GM21786 (cell line): ENCODE measurements at regions not wholly inside any gene's neighbourhood (a gene's known extent, or its start where the extent isn't known, plus 50 kb on each side); places are given as distances from the start of the nearest gene placed in this dataset.
A peak's percentile ranks its signal among the peaks of the same experiment; 100 is the strongest.
"Not testable (repeated sequence)": the region's sequence is repeated elsewhere in the genome, so short reads cannot be mapped to it uniquely, and the experiment has no call there.

Experiments
- ATAC-seq: cut with Tn5 transposase; IDR thresholded peaks from one replicate; pipeline ENCODE4 v1.9.1; 2021; ENCODE audit not compliant: unreplicated experiment

DNA sequence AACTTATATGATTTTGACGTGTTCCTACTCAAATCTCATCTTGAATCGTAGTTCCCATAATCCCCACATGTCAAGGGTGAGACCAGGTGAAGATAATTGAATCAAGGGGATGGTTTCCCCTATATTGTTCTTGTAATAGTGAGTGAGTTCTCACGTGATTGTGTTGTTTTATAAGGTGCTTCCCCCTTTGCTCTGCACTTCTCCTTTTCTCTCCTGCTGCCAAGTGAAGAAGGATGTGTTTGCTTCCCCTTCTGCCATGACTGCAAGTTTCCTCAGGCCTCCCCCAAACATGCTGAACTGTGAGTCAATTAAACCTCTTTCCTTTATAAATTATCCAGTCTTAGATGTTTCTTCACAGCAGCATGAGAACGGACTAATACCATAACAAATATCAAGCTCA is 83.2 kb downstream of the MANEA start:
- no peak for ATAC-seq

DNA sequence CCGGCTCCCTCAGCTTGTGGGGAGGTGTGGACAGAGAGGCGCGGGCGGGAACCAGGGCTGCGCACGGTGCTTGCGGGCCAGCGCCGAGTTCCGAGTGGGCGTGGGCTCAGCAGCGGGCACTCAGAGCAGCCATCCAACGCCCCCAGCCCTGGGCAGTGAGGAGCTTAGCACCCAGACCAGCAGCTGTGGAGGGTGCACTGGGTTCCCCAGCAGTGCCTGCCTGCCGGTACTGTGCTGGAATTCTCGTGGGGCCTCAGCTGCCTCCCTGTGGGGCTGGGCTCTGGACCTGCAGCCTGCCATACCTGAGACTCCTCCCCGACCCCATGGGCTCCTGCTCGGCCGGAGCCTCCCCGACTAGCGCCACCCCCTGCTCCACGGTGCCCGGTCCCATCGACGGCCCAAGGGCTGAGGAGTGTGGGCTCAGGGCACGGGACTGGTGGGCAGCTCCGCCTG is 92.7 kb downstream of the MANEA start:
- ATAC-seq = no peak

DNA sequence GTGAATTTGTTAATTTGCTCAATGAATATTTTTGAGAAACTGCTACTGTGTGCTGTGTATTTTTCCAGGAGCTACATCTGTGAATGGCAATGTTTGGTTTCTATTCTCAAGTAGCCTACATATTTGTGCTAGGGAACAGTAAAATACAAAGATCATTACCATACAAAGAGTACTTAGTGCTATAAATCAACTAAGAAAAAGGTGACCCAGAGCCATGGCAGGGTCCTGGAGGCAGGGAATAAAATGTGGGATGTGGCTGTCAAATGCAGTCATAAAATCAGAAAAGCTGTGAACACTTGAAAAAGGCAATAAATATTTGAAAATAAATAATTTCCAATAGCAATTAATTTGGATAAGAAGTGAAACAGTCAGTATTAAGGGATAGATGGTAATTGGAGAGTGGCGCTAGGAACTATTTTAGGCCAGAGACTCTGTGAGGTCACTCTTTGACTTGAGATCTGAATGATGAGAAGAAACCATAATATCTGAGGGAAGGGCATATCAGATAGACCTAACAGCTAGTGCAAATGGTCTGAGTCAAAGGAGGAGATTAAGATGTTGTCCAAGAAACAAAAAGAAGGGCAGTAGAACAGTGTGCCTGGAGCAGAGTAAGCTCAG is 98.8 kb downstream of the MANEA start:
- no peak for ATAC-seq

DNA sequence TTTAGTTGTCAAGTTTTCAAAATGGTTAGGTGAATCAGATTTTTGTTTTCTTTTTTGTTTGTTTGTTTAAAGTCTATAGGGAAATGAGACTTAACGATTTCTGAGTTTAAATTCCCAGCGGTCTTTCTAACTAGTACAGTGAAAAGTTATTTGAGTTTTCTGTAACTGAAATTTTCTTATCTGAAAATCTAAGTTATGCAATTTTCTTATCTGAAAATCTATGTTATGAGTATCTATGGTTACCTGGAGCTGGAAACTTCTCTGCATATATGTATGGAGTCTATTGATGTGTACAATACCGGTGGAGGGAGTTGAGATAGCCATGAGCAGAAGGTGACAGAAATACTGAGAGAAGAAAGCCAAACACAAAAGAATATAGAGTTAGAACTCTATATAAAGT is 102.6 kb downstream of the MANEA start:
- ATAC-seq = no peak

DNA sequence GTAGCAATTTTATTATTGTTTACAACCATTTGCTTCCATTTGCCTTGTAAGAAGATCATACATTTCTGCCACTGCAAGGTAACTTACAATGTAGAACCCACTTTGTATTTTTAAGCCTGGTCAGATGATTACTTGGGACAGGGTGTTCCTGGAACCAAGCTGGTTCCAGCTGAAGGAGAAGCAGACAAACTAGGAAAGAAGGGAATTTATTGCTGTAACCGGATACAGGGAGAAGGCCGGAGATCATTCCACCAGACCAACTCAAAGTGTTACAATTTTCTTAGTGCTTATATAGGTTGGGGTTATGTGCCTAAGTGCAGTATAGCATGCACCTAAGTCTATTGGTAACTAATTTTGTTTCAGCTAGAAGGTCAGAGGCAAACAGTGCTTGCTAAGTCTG is 104.4 kb downstream of the MANEA start:
- ATAC-seq = no peak

DNA sequence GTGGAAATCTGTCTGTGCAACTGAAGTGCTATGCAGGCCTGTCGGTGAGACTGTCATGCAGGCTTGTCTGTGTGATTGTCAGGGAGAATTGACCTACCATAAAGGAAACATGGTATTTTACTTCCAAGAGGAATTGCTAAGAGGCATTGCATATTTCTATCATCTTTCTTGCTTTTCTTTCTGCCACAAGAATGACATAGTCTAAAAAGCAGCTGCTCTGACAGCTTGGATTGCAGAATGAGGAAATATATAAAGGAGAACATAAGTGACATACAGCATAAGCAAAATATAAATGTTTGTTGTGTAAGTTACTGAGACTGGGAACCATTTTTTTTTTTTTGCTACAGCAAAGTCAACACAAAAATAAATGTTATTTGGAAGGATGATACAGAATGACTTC is 105.1 kb downstream of the MANEA start:
- ATAC-seq = no peak

DNA sequence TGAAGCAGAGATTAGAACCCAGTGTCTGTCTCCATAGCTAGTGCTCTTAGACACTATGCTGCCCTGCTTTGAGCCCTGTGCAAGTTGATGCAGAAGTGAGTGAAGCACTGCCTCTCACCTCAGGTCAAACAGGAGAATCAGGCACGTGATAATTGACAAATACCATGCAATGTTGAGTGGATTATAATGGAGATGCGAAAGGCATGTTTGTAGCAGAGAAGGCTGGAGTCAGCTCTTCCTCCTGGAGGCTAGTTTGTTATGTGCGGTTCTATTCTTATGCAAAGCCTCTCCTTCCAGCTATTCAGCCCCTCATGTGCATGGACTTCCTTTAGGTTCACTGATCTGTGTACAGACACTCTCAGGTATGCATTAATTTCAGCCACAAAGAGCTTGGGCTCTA is 108.5 kb downstream of the MANEA start:
- no peak for ATAC-seq

DNA sequence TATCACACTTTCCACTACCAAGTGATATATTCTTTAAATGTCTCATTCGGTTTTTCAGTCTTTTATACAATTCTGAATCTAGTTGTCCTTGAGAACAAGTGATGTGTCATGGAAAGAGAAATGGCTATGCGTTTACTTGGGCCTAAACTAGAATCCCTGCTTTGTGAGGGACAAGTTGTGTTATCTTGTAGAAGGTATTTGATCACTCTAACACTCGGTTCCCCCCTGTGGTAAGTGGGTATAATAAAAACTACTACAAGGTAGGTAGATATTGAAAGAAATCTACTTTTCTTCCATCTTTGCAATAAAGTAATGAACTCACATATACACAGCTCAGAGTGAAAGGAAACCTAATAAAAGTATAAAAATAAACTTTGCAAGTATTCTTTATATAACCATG is 108.9 kb downstream of the MANEA start:
- ATAC-seq = no peak

DNA sequence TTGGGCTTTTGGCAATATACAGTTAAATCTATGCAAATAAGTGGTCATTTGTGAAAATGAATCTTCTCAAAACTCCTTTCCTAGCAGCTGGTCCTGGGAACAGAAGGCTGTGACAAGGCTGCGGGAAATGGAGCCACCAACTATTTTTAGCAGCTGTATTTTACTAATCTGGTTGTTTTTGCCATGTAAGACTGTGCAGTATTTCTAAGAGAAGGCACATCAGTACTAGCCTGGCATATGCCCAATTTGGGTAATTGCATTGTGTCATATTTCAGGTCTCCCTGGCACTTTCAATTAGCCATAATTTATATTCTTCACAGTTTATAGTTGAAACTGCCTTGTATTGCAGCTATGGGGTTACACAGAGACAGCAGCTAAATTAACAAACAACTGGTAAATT is 109.6 kb downstream of the MANEA start:
- no peak for ATAC-seq

DNA sequence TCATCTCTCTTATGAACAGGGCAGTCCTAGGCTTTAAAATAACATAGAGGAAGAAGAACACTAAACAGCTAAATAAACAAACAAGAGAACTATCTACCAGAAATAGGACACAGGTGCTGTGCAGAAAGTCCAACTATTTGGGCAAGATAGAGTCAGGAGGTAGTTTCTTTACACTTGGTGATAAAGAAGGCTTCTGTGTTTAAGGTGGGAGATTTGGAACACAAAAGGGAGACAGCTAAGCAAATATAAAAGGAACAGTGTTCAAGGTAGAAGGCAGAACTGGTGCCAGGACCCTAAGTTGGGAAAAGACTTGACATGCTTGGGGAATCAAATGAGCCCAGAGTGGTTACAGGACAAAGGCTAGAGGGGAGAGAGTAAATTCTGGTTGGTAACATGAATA is 110.5 kb downstream of the MANEA start:
- ATAC-seq = no peak

DNA sequence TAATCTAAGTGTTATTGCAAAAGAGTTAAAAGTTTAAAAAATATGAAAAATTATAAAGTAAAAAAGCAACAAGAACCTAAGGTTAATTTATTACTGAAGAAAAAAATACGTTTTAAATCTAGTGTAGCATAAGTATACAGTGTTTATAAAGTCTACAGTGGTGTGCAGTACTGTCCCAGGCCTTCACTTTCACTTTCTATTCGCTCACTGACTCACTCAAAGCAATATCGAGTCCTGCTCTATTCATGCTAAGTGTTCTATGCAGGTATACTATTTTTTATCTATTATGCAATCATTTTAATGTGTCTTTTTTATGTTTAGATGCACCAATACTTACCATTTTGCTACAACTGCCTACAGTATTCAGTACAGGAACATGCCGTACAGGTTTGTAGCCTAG is 113.0 kb downstream of the MANEA start:
- ATAC-seq = peak; percentile 71

DNA sequence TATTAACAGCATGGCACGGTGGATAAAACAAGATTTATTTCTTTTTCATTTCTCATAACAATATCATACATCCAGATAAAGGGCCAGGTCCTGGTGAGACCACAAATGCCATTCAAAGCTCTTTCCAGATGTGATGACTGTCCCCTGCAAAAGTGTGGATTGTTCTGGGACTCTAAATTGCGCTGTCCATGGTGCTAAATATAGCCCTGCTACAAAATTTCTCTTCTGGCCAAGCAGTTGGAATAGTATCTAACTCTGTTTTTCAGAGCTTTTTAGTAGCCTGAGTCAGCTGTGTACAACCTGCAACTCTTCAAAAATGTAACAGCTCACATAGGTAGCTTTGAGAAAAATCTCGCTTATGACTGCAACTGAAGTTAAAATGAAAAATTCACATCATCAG is 115.8 kb downstream of the MANEA start:
- no peak for ATAC-seq

DNA sequence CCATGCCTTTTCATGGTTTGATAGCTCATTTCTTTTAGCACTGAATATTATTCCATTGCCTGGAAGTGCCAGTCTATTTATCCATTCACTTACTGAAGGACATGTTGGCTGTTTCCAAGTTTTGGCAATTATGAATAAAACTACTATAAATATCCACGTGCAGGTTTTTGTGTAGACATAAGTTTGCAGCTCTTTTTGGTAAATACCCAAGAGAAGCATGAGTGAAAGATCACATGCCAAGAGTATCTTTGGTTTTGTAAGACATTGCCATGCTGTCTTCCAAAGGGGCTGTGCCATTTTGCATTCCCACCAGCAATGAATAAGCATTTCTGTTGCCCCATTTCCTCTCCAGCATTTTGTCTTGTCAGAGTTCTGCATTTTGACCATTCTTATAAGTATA is 120.9 kb downstream of the MANEA start:
- ATAC-seq = no peak

DNA sequence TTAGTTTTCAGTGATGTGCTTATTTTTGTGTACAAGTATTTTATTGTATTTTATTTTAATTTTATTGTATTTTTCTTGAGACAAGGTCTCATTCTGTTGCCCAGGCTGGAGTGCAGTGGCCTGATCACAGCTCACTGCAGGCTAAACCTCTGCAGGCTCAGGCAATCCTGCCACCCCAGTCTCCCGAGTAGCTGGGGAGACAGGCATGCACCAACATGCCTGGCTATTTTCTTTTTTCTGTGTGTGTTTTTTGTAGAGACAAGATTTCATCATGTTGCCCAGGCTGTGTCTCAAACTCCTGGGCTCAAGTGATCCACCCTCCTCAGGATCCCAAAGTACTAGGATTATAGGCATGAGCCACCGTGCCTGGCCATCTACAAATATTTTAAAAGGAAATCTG is 146.3 kb downstream of the MANEA start:
- ATAC-seq = no peak

DNA sequence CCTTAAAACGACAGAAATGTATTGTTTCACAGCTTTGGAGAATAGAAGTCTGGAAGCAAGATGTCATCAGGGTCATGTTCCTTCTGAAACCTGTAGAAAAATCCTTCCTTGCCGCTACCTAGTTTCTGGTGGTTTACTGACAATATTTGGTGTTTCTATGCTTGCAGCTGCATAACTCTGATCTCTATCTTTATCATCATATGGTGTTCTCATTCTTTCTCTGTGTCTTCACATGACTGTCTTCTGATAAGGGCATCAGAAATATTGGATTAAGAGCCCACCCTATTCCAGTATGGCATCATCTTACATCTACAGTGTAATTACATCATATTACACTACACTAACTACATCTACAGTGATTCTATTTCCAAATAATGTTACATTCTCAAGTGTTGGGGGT is 148.0 kb downstream of the MANEA start:
- ATAC-seq = no peak

DNA sequence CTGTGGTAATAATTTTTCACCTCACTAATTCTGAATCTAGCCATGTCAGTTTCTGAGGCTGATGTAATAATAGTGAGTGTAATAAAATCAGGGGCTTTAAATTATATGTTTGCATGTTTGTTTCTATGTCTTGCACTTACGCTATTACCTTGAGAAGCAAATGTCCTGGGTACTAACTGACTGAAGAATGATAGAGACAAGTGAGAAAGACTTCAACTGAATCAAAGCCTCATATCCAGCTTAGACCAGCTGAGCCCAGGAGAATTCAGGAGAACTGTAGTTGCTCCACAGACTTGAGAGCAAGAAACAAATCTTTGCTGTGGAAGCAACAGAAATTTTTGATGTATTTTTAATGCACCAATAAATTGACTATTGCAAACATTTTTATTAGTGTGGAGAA is 162.8 kb downstream of the MANEA start:
- ATAC-seq = no peak

DNA sequence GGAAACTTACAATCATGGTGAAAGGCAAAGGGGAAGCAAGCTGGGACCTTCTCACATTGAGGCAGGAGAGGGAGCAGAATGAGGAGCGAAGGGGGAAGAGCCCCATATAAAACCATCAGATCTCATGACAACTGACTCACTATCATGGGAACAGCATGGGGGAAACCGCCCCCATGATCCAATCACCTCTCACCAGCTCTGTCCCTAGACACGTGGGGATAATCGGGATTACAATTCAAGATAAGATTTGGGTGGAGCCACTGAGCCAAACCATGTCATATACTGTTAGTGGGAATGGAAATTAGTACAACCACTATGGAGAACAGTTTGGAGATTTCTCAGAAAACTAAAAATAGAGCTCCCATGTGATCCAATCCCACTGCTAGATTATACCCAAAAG is 163.7 kb downstream of the MANEA start:
- ATAC-seq = no peak

DNA sequence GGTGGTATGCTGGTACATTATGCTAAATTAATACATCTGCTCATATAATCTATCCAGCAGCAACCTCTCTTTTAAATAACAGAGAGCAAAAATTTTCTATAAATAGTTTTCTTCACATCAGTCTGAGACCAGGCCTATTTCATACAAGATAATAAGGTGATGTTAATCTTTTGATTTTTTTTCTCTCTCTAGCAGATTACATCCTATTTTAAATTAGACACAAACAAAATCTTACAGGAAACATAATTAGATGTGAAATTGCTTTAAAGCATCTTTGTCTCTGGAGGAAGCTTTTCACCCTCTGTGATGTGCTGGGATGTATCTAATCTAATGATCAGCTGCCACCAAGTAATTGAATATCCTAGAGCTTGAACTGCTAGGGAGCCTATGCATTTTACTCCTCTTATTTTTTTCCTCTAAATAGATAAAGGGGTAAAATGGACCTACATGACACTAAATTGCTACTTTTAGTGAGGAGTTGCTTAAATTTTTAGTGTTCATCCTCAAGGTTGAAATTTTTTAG is 165.5 kb downstream of the MANEA start:
- ATAC-seq = no peak

DNA sequence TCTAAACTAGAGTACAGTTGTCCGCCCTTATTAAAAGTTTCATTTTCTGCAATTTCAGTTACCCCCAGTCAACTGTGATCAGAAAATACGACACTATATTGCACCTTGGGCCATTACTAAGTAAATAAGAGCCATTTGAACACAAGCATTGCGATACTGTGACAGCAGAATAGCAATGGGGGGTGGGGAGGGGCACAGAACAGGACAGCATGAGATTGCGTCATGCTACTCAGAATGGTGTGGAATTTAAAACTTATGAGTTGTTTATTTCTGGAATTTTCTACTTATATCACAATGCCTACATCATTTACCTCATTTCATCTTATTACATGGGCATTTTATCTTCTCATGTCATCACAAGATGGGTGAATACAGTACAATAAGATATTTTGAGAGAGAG is 166.3 kb downstream of the MANEA start:
- no peak for ATAC-seq

DNA sequence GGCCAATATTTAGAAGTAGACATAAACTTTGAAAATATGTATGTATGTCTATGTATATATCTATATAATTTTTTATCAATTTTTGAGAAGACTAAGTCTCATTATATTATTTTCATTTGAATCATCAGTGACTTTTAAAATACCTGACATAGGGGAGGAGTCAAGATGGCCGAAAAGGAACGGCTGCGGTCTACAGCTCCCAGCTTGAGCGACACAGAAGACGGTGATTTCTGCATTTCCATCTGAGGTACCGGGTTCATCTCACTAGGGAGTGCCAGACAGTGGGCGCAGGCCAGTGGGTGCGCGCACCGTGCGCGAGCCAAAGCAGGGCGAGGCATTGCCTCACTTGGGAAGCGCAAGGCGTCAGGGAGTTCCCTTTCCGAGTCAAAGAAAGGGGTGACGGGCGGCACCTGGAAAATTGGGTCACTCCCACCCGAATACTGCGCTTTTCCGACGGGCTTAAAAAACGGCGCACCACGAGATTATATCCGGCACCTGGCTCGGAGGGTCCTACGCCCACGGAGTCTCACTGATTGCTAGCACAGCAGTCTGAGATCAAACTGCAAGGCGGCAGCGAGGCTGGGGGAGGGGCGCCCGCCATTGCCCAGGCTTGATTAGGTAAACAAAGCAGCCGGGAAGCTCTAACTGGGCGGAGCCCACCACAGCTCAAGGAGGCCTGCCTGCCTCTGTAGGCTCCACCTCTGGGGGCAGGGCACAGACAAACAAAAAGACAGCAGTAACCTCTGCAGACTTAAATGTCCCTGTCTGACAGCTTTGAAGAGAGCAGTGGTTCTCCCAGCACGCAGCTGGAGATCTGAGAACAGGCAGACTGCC is 181.1 kb downstream of the MANEA start:
- not testable (repeated sequence) for ATAC-seq

DNA sequence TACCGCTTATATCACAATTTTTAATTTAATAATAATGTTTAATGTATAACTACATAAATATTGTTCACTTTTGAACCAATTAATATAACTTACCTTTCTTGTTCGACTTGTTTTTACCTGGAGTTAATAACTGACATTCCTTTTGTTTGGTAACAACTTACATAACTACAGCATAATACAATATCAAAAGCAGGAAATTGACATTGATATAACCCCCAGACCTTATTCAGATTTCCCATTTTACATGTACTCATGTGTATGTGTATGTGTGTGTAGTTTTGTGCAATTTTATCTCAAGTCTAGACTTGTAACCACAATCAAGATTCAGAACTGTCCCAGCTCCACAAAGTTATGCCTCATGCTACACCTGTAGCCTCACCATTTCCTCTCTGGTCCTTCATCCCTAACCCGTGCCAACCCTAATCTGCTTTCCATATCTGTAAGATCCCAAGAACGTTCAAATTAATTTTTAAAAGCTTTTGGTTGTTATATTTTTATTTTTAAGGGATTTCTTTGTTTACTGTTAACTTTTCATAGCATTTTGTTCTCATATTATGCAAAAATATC is 190.6 kb downstream of the MANEA start:
- ATAC-seq = no peak

DNA sequence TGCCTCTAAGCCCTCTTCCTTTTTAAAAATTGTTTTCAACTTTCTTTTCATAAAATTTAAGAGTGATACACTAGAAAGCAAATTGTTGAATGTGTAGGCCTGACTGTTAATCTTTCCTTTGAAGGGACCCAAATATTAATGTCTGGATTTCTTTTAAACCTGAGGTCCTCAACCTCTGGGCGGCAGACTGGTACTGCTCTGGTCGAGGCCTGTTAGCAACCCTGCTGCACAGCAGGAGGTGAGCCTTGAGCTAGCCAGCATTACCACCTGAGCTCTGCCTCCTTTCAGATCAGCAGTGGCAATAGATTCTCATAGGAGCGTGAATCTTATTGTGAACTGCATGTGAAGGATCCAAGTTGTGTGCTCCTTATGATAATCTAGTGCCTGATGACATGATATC is 191.2 kb downstream of the MANEA start:
- ATAC-seq = no peak
